Immature natural killer cell (primary cell): ENCODE measurements at regions not wholly inside any gene's neighbourhood (a gene's known extent, or its start where the extent isn't known, plus 50 kb on each side); places are given as distances from the start of the nearest gene placed in this dataset.
A peak's percentile ranks its signal among the peaks of the same experiment; 100 is the strongest.

ENCODE experiments used
- DNase-seq, 3 donors: peaks; one replicate each; pipeline ENCODE4 v3.0.0; 2022; ENCODE audit warnings: mixed read lengths in 1 of 3
- H3K27ac Mint-ChIP-seq, 6 donors: one replicate each; pipeline ENCODE4 v1.8.0; 2020; ENCODE audit warnings: mixed read lengths in 6 of 6, mild to moderate bottlenecking in 5 of 6, inconsistent platforms in 4 of 6, moderate library complexity in 3 of 6
- H3K27me3 Mint-ChIP-seq, 3 donors: one replicate each; pipeline ENCODE4 v1.8.0; 2020 to 2021; ENCODE audit warnings: low read depth in 3 of 3, mild to moderate bottlenecking in 3 of 3, mixed read lengths in 3 of 3, moderate library complexity in 3 of 3, inconsistent platforms in 1 of 3
- H3K36me3 Mint-ChIP-seq, 3 donors: one replicate each; pipeline ENCODE4 v1.8.0; 2020; ENCODE audit warnings: mixed read lengths in 3 of 3, inconsistent platforms in 2 of 3, mild to moderate bottlenecking in 2 of 3
- H3K4me1 Mint-ChIP-seq, 2 donors: one replicate each; pipeline ENCODE4 v1.8.0; 2020; ENCODE audit warnings: inconsistent platforms in 2 of 2, mild to moderate bottlenecking in 2 of 2, mixed read lengths in 2 of 2, moderate library complexity in 1 of 2
- H3K4me3 Mint-ChIP-seq, 5 donors: one replicate each; pipeline ENCODE4 v1.8.0; 2020; ENCODE audit warnings: mild to moderate bottlenecking in 5 of 5, mixed read lengths in 5 of 5, inconsistent platforms in 3 of 5, moderate library complexity in 3 of 5
- H3K9me3 Mint-ChIP-seq, 6 donors: one replicate each; pipeline ENCODE4 v1.8.0; 2020; ENCODE audit warnings: mild to moderate bottlenecking in 6 of 6, mixed read lengths in 6 of 6, inconsistent platforms in 4 of 6, moderate library complexity in 3 of 6

DNA sequence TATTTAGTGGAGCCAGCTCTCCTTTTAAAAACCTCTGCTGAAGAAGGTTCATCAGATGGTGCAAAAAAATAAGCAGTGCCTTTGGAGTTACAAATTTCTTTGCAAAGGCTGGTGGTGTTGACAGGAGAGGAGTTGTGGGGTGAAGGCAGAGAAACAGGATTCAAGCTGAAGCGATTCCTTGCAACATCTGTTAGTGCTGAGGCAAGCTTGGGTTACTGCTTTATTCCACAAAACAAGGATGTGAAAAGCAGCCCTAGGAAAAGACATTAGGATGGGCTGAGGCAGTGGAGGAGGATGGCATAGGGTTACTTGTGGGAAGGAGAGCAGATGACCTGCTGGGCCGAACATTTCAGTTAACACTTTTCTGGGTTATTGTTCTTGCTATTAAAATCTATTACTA, 390.7 kb downstream of the DLEU7 start:
- Mint-ChIP-seq H3K4me3 (no peak overlapping the region), H3K4me1 (peaks cover 12 to 17% of the 10 kb centered on the region in 2 donors), H3K36me3 (no peaks in the 10 kb centered on the region), H3K27me3 (peaks cover 0 to 4% (median 2%) of the 10 kb centered on the region in 3 donors), H3K27ac (no peak overlapping the region), H3K9me3 (no peaks in the 10 kb centered on the region)
- DNase-seq: no peak

DNA sequence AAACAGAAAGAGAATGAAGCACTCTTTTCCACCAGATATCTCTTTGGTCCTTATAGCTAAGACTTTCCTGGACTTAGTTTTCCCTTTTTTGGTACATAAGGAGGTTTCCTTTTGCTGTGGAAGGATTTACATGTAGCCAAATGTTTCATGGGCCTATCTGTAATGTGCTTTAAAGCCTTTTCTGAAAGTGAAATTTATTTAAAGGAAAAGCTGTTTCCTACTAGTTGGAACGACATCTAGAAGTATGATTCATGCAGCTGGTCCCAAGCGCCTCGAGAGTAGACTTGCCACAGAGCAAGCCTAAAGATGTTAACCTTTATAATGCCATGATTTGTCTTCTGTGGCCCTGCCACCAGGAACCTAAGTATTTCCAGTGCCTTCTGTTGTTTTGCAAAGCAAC, 390.3 kb downstream of the DLEU7 start:
- H3K4me3 Mint-ChIP-seq: no peak overlapping the region
- no peaks in the 10 kb centered on the region for H3K36me3 Mint-ChIP-seq
- peaks cover 0 to 3% (median under 1%) of the 10 kb centered on the region in 3 donors for H3K27me3 Mint-ChIP-seq
- H3K9me3 Mint-ChIP-seq: no peaks in the 10 kb centered on the region
- H3K27ac Mint-ChIP-seq: no peak overlapping the region
- peaks cover 12 to 17% of the 10 kb centered on the region in 2 donors for H3K4me1 Mint-ChIP-seq
- no peak for DNase-seq

DNA sequence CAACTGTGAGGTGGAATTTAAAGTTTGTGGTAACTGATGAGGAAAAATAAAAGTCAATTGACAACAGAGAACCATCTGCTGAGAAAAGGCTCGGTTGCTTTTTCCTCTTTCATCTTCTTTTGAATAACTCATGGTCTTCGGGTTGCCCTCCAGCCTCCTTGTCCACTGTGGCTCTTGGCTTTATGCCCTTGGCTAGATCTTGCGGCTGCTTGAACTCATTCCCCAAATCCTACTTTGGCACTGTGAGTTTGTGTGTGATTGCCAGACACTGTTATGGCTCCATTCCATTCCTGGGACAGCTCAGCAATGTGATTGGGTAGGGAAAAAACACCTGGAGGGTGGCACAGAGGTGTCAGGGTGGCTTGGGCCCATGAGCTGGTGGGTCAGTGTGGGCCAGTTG, 387.4 kb downstream of the DLEU7 start:
- peaks cover 0 to 2% (median 0%) of the 10 kb centered on the region in 3 donors for H3K27me3 Mint-ChIP-seq
- DNase-seq: no peak
- no peak overlapping the region for H3K27ac Mint-ChIP-seq
- peaks cover 0 to 3% (median 0%) of the 10 kb centered on the region in 3 donors for H3K36me3 Mint-ChIP-seq
- peaks cover 15 to 29% of the 10 kb centered on the region in 2 donors for H3K4me1 Mint-ChIP-seq
- no peaks in the 10 kb centered on the region for H3K9me3 Mint-ChIP-seq
- H3K4me3 Mint-ChIP-seq: no peak overlapping the region

DNA sequence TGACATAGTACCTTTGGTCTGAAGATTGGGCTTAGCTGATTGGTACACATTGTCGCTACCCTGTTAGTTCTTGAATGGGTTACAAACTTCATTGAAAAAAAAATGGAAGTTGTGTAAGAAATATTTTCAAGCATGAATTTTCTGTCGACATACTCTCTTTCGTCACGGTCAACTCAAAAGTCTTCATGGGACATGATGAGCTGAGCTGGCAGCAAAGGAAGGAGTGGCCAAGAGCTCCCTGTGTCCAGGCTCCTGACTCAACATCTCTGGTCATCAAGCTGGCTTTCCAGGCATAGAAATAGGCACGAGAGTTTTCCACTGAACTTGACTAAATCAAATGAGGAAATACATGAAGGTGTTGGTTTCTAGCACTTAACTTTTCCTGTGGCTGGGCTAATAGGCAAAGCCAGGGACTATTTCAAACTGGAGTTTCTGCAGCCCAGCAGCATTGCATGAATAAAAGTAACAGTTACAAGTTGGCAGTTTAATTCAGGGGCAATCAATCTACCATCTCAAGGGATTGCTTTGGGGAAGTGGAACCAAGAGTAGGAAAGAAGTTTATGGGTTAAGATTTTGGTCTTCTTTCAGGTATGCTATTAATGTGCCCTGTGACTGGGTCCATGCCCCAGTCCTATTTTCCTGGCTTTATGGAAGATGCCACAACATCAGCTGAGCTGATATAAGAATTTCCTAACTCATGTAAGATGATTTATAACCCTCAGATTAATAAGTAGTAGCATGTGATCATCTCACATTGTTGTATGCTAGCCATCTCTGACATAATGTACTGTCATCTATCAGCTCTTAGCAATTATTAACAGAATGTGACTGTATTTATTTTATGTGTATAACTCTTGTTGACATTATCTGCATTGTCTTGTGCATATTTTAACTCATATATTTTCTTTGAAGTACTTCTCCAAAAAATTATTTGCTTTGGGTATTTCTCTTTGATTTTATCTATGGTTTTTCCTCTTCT, 385.8 kb downstream of the DLEU7 start:
- DNase-seq: no peak
- Mint-ChIP-seq H3K9me3 (no peaks in the 10 kb centered on the region), H3K27ac (no peak overlapping the region), H3K4me1 (peaks cover 13 to 24% of the 10 kb centered on the region in 2 donors), H3K4me3 (no peak overlapping the region), H3K36me3 (peaks cover 0 to 3% (median 0%) of the 10 kb centered on the region in 3 donors), H3K27me3 (peaks cover 0 to 3% (median 2%) of the 10 kb centered on the region in 3 donors)

DNA sequence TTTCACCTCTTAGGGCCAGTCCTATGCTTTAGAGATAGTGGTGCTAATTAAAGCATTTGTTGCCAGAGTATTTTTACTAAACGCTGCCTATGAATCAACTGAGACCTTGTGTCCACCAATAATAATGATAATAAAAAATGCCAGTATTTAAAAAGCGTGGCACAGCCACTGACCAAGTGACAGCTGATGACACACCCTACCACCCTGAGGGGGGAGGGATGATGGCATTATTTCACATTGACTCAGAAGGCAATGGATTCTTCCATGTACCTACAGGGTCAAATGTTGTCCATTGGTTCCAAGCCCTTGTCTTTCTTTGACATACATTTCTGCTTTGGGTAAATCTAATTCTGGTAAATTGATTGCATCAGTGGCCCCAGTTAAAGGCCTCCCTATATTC, 384.4 kb downstream of the DLEU7 start:
- H3K27ac Mint-ChIP-seq: no peak overlapping the region
- H3K27me3 Mint-ChIP-seq: peaks cover 0 to 3% (median 2%) of the 10 kb centered on the region in 3 donors
- H3K4me3 Mint-ChIP-seq: no peak overlapping the region
- peaks cover 13 to 24% of the 10 kb centered on the region in 2 donors for H3K4me1 Mint-ChIP-seq
- DNase-seq: no peak
- no peaks in the 10 kb centered on the region for H3K9me3 Mint-ChIP-seq
- H3K36me3 Mint-ChIP-seq: peaks cover 0 to 3% (median 0%) of the 10 kb centered on the region in 3 donors

DNA sequence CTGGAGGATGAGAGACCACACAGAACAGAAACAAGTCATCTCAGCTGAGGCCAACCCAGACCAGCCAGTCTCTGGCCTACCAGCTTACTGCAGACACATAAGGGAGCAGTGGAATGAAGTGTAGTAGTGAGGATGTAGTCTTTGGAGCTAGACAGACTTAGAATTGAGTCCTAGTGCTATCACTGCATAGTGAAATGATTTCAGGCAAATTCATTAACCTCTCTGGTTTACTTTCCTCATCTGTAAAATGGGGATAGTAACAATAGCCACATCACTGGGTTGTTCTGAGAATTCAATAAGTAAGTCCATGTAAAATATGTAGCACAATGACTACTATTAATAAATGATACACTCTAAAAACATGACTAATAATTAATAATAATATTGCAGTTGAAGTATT, 383.8 kb downstream of the DLEU7 start:
- H3K27ac Mint-ChIP-seq: no peak overlapping the region
- H3K9me3 Mint-ChIP-seq: no peaks in the 10 kb centered on the region
- peaks cover 0 to 3% (median 0%) of the 10 kb centered on the region in 3 donors for H3K36me3 Mint-ChIP-seq
- H3K4me1 Mint-ChIP-seq: peaks cover 13 to 24% of the 10 kb centered on the region in 2 donors
- no peak overlapping the region for H3K4me3 Mint-ChIP-seq
- peaks cover 0 to 4% (median 3%) of the 10 kb centered on the region in 3 donors for H3K27me3 Mint-ChIP-seq
- DNase-seq: no peak

DNA sequence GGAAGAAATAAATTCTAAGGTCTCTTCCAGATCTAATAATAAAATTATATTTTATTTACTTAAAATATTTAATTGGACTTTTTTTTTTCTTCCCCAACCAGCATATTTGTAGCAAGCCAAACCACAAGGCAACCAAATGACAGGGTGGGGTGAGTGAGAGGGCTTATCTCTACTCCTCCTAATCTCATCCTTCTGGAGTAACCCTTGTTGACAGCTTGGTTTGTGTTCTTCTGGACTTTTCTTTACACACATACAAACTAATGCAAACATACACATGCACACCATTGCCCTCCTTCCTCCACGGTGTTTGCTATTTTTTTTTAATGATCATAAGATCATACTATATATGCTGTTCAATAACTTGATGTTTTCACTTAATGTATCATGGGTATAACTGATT, 383.1 kb downstream of the DLEU7 start:
- Mint-ChIP-seq H3K4me3 (peak overlapping the region; percentile 18 to 74 (median 58)), H3K27ac (peak overlapping the region in 2 of 6 donors; percentile 1 to 6), H3K9me3 (no peaks in the 10 kb centered on the region), H3K27me3 (peaks cover 0 to 4% (median 3%) of the 10 kb centered on the region in 3 donors), H3K36me3 (peaks cover 0 to 3% (median 0%) of the 10 kb centered on the region in 3 donors), H3K4me1 (peaks cover 13 to 24% of the 10 kb centered on the region in 2 donors)
- no peak for DNase-seq

DNA sequence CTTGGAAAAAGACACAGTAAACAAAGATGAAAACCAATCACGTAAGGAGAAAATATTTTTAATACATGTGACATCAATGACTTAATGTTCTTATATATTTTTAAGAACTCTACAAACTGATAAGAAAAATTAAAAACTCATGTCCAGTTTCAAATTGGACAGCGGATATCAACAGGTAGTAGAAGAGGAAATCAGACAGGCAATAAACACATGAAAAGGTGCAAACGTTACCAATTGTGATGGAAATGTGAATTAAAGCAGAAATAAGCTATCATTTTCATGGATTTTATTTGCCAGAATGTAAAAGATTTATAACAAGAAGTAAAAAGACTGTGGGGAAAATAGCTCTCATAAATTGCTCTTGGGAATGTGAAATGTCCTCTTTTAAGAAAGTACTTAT, 382.3 kb downstream of the DLEU7 start:
- H3K4me3 Mint-ChIP-seq: no peak overlapping the region
- H3K36me3 Mint-ChIP-seq: peaks cover 0 to 3% (median 0%) of the 10 kb centered on the region in 3 donors
- no peak for DNase-seq
- peaks cover 13 to 24% of the 10 kb centered on the region in 2 donors for H3K4me1 Mint-ChIP-seq
- peaks cover 0 to 4% (median 3%) of the 10 kb centered on the region in 3 donors for H3K27me3 Mint-ChIP-seq
- no peak overlapping the region for H3K27ac Mint-ChIP-seq
- no peaks in the 10 kb centered on the region for H3K9me3 Mint-ChIP-seq

DNA sequence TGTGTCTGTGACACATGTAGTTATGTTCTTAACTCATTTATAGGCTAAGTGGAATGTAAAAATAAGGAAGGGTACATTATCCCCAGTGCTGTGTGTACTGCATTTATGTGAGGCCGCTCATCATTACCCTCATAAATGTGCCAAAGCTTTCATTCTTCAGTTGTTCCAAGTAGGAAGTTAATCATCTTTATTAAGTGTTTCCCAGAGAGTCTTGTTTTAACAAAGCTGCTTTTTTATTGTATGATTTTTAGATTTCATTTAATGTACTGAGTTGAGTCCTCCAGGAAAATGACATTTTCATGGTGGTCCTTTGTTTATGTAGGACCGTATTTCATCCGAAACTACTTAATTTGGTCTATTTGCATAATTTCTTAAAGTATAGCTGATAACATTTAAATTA, 379.8 kb downstream of the DLEU7 start:
- H3K9me3 Mint-ChIP-seq: peaks cover 0 to 2% (median 0%) of the 10 kb centered on the region in 6 donors
- H3K27ac Mint-ChIP-seq: no peak overlapping the region
- H3K36me3 Mint-ChIP-seq: peaks cover 0 to 3% (median 0%) of the 10 kb centered on the region in 3 donors
- no peak for DNase-seq
- H3K4me1 Mint-ChIP-seq: peaks cover 13 to 24% of the 10 kb centered on the region in 2 donors
- peaks cover 0 to 3% (median 2%) of the 10 kb centered on the region in 3 donors for H3K27me3 Mint-ChIP-seq
- H3K4me3 Mint-ChIP-seq: no peak overlapping the region

DNA sequence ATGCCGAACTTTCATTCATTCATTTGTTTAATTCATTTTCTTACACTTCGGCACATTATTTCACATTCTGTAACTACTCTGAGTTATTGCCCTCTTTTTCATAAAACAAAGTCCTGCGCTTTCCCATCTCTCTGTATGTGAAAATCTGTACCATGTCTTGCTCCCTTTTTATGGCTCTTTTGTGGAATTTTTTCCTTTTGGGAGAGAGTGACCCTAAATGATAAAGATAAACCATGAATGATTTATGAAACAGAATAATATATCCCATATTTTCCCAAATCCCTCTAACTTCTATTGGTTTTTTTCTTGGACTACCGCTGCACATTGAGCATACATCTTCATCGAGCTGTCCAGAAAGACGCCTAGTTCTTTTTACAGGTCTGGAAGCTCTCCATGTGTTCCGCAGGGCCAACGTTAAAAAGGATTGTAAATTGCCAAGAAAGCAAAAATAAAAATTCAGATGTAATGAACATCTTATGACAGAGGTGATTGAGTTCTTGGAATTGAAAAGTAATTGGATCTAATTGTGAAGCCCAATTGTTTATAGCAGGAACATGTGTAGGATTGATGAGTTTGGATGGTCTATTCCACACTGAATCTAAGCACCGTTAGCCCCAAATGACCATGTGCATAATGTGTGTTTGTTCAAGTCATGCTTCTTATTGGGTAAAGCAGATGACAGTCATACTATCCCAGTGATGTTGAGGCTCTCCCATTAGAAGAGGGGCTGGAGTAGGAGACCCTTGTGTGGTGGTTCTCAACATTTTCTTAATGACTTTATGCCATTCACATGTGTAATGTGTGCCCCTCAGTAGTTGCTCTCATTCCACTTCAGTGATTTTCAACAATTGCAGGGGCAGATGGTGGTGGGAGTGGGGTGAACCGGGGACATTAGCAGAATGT, 378.9 kb downstream of the DLEU7 start:
- DNase-seq: no peak
- peaks cover 9 to 20% of the 10 kb centered on the region in 2 donors for H3K4me1 Mint-ChIP-seq
- peaks cover 0 to 2% (median 0%) of the 10 kb centered on the region in 6 donors for H3K9me3 Mint-ChIP-seq
- peaks cover 2 to 5% (median 4%) of the 10 kb centered on the region in 3 donors for H3K27me3 Mint-ChIP-seq
- no peak overlapping the region for H3K4me3 Mint-ChIP-seq
- no peak overlapping the region for H3K27ac Mint-ChIP-seq
- peaks cover 0 to 3% (median 0%) of the 10 kb centered on the region in 3 donors for H3K36me3 Mint-ChIP-seq

DNA sequence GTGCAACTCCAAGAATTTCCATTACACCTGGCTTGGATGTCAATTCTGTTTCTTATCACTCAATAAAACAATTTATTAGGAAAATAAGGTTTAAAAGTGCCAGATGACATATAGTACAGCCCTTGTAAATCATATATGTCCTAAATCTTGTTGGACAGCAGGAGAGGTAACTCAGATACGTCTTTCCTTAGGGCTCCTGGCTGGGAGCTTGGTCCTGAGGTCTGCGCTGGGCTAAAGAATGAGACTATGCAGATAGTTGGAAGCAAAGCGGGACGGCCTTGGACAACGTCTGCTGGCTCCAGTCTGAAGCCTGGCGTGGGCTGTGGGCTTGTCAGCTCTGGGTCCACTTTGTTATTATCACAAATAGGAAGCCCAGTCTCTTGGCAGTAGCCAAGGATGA, 377.0 kb downstream of the DLEU7 start:
- peaks cover 0 to 2% (median 0%) of the 10 kb centered on the region in 6 donors for H3K9me3 Mint-ChIP-seq
- no peaks in the 10 kb centered on the region for H3K36me3 Mint-ChIP-seq
- DNase-seq: no peak
- H3K27me3 Mint-ChIP-seq: peaks cover 2 to 4% (median 3%) of the 10 kb centered on the region in 3 donors
- H3K27ac Mint-ChIP-seq: no peak overlapping the region
- H3K4me3 Mint-ChIP-seq: no peak overlapping the region
- H3K4me1 Mint-ChIP-seq: peaks cover under 1 to 1% of the 10 kb centered on the region in 2 donors

DNA sequence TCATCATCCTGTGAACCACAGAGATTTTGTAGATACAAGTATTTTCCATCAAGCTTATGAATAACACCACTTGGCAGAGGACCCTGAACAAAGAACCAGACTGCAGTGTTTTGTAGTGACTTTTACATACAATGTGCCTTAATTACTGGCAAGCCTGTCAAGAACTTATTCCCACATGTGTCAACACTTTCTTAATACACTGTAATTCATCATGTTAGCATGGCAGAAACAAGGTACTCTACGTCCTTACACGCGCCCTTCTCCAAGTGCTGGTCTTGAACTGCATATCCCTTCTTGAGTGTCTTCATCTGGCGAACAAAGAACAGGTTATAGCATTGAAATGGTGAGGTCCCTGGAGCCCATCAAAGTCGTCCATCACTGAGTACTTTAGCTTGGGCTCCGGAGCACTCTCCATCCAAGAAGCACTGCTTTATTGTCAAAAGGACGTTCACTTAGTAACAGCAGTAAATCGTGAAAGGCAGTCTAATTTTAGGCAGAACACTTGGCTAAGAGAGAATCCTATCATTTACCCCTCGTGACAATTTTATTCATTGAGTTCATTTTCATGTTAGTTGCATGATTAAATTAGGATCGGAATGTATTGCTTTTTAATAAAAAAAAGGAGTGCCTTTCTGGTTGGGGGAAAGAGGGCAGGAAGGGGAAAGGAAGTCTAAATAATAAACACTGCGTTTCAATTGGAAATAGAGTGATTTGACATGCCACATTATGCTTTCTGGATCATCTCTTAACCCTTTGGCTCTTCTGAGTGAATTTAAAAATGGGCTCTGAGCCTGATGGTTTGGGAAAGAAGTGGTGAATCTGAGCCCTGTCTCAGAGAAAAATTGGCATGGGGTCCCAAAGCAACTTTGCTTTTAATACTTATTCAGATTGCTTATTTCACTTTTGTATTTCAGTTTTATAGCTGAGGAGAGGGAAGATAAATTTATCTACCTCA, 376.1 kb downstream of the DLEU7 start:
- Mint-ChIP-seq H3K9me3 (peaks cover 0 to 2% (median 0%) of the 10 kb centered on the region in 6 donors), H3K27me3 (peaks cover 2 to 4% (median 2%) of the 10 kb centered on the region in 3 donors), H3K4me3 (no peak overlapping the region), H3K36me3 (no peaks in the 10 kb centered on the region), H3K27ac (no peak overlapping the region), H3K4me1 (no peaks in the 10 kb centered on the region)
- no peak for DNase-seq
